ENCODE measurements at regions not wholly inside any gene's neighbourhood (a gene's known extent, or its start where the extent isn't known, plus 50 kb on each side); places are given as distances from the start of the nearest gene placed in this dataset.

DNA sequence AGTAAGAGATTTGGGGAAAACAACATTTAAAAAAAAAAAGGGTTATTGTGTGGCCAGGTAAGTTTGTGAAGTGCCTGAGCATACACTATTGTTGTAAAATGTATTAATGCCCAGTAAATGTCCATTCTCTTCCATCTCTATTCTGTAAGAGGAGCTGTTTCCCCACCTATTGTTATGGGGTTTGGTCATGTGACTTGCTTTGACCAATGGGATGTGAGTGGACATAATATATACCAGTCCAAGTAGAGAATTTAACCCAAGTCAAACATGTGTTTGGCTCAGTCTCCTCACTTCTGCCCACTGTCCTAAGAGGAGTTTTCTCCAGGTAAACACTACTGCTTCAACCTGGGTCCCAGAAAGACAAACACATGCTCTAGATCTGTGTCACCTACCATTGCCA, 377.1 kb downstream of the FOXA2 start:
- no peak for TF ChIP-seq TAF1 (IDR thresholded peaks at IDR 0.05; ENCODE audit: low read depth, low read length)
- TF ChIP-seq POLR2A (IDR thresholded peaks at IDR 0.05; ENCODE audit: control extremely low read depth in 1 of 2, low read depth in 2 of 2, low read length in 2 of 2), result no peak
- no peak for TF ChIP-seq EZH2 (IDR thresholded peaks at IDR 0.05; ENCODE audit: low read depth, low read length, severe bottlenecking)
- no peak for TF ChIP-seq TCF12 (IDR thresholded peaks at IDR 0.05; ENCODE audit: low read depth, low read length)
- TF ChIP-seq FOSL1 (IDR thresholded peaks at IDR 0.05; ENCODE audit: insufficient read depth, low read depth, low read length), result no peak
- TF ChIP-seq BRCA1 (IDR thresholded peaks at IDR 0.05; ENCODE audit: low read depth, low read length), result no peak
- no peak for TF ChIP-seq ZNF274 (IDR thresholded peaks at IDR 0.05; ENCODE audit: borderline replicate concordance, extremely low read depth, low read length)
- TF ChIP-seq SIN3A (conservative IDR thresholded peaks at IDR 0.05 in 1 of 2, IDR thresholded peaks at IDR 0.05 in 1 of 2; ENCODE audit: low read depth in 1 of 2, low read length in 2 of 2), result no peak
- TF ChIP-seq TBP (IDR thresholded peaks at IDR 0.05; ENCODE audit: low read depth, low read length), result no peak
- TF ChIP-seq, protein P1, sequence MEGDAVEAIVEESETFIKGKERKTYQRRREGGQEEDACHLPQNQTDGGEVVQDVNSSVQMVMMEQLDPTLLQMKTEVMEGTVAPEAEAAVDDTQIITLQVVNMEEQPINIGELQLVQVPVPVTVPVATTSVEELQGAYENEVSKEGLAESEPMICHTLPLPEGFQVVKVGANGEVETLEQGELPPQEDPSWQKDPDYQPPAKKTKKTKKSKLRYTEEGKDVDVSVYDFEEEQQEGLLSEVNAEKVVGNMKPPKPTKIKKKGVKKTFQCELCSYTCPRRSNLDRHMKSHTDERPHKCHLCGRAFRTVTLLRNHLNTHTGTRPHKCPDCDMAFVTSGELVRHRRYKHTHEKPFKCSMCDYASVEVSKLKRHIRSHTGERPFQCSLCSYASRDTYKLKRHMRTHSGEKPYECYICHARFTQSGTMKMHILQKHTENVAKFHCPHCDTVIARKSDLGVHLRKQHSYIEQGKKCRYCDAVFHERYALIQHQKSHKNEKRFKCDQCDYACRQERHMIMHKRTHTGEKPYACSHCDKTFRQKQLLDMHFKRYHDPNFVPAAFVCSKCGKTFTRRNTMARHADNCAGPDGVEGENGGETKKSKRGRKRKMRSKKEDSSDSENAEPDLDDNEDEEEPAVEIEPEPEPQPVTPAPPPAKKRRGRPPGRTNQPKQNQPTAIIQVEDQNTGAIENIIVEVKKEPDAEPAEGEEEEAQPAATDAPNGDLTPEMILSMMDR (IDR thresholded peaks at IDR 0.05; ENCODE audit: control extremely low read depth in 1 of 3, insufficient read depth in 1 of 3, low read depth in 1 of 3, low read length in 3 of 3), result no peak
- TF ChIP-seq, protein P2, sequence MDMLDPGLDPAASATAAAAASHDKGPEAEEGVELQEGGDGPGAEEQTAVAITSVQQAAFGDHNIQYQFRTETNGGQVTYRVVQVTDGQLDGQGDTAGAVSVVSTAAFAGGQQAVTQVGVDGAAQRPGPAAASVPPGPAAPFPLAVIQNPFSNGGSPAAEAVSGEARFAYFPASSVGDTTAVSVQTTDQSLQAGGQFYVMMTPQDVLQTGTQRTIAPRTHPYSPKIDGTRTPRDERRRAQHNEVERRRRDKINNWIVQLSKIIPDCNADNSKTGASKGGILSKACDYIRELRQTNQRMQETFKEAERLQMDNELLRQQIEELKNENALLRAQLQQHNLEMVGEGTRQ (IDR thresholded peaks at IDR 0.05; ENCODE audit: low read length), result no peak

Measured in H1 (cell line).